CD4-positive, CD25-positive, alpha-beta regulatory T cell (primary cell): ENCODE measurements at regions not wholly inside any gene's neighbourhood (a gene's known extent, or its start where the extent isn't known, plus 50 kb on each side); places are given as distances from the start of the nearest gene placed in this dataset.
A peak's percentile ranks its signal among the peaks of the same experiment; 100 is the strongest.

Experiments used
- ATAC-seq, 2 donors: fragments of 150-1000 bp; cut with Tn5 transposase; one replicate each; pipeline ENCODE4 v1.10.0; 2021; ENCODE audit warnings: low read depth in 2 of 2, moderate number of reproducible peaks in 2 of 2, moderate library complexity in 1 of 2
- DNase-seq, 3 donors: peaks; one replicate each; pipeline versions ENCODE4 v3.0.0 to v3.0.0-alpha.2; 2012 to 2022; ENCODE audit warnings: mixed read lengths in 1 of 3
- H3K27ac ChIP-seq: one replicate; pipeline ENCODE4 v1.7.0; 2013; ENCODE audit warnings: mild to moderate bottlenecking, low read length; ENCODE audit not compliant: insufficient read depth, poor library complexity, severe bottlenecking
- H3K27me3 ChIP-seq: one replicate; pipeline ENCODE4 v1.7.0; 2013; ENCODE audit warnings: low read length; ENCODE audit not compliant: control insufficient read depth, insufficient read depth
- H3K36me3 ChIP-seq: one replicate; pipeline ENCODE4 v1.7.0; 2013; ENCODE audit warnings: mild to moderate bottlenecking, low read length, moderate library complexity; ENCODE audit not compliant: control insufficient read depth, insufficient read depth
- H3K4me1 ChIP-seq: 2 replicates; pipeline ENCODE4 v1.7.0; 2013; ENCODE audit warnings: mild to moderate bottlenecking, low read length; ENCODE audit not compliant: insufficient read depth, control insufficient read depth, poor library complexity, severe bottlenecking
- H3K4me3 ChIP-seq: one replicate; pipeline ENCODE4 v1.7.0; 2013; ENCODE audit warnings: low read depth, mild to moderate bottlenecking, low read length, moderate library complexity
- H3K9me3 ChIP-seq, 2 experiments: 1 replicate in 1 of 2; 2 replicates in 1 of 2; pipeline ENCODE4 v1.7.0; 2013; ENCODE audit warnings: low read length in 2 of 2, mild to moderate bottlenecking in 1 of 2, moderate library complexity in 1 of 2; ENCODE audit not compliant: control insufficient read depth in 2 of 2
- H3K27ac Mint-ChIP-seq, 3 donors: one replicate each; pipeline ENCODE4 v1.8.0; 2020 to 2022; ENCODE audit warnings: mild to moderate bottlenecking in 3 of 3, mixed read lengths in 3 of 3, moderate library complexity in 2 of 3
- H3K27me3 Mint-ChIP-seq: one replicate; pipeline ENCODE4 v1.8.0; 2022; ENCODE audit warnings: mild to moderate bottlenecking, mixed read lengths
- H3K36me3 Mint-ChIP-seq: one replicate; pipeline ENCODE4 v1.8.0; 2020; ENCODE audit warnings: mixed read lengths
- H3K4me1 Mint-ChIP-seq, 4 donors: one replicate each; pipeline ENCODE4 v1.8.0; 2020 to 2022; ENCODE audit warnings: mixed read lengths in 4 of 4, mild to moderate bottlenecking in 1 of 4
- H3K4me3 Mint-ChIP-seq, 4 donors: one replicate each; pipeline ENCODE4 v1.8.0; 2020 to 2022; ENCODE audit warnings: mild to moderate bottlenecking in 4 of 4, mixed read lengths in 4 of 4, moderate library complexity in 3 of 4
- H3K9me3 Mint-ChIP-seq, 7 donors: one replicate each; pipeline ENCODE4 v1.8.0; 2020 to 2022; ENCODE audit warnings: mixed read lengths in 7 of 7, mild to moderate bottlenecking in 3 of 7, moderate library complexity in 2 of 7

- no peaks in the 10 kb centered on the region for H3K36me3 ChIP-seq
- no peaks in the 10 kb centered on the region for H3K27me3 ChIP-seq
- DNase-seq, result no peak
- H3K36me3 Mint-ChIP-seq, result no peaks in the 10 kb centered on the region
- H3K9me3 Mint-ChIP-seq, result peaks cover 0 to 9% (median 4%) of the 10 kb centered on the region in 7 donors
- no peak overlapping the region for H3K4me3 Mint-ChIP-seq
- H3K27ac Mint-ChIP-seq, result no peak overlapping the region
- H3K4me3 ChIP-seq, result no peak overlapping the region
- no peaks in the 10 kb centered on the region for H3K27me3 Mint-ChIP-seq
- peaks cover 0 to 2% of the 10 kb centered on the region in 2 experiments for H3K9me3 ChIP-seq
- H3K27ac ChIP-seq, result no peak overlapping the region
- no peaks in the 10 kb centered on the region for H3K4me1 Mint-ChIP-seq
- H3K4me1 ChIP-seq, result no peaks in the 10 kb centered on the region
- ATAC-seq, result no peak
Observed at GRCh38 chr7:84686373-84686772, 491.8 kb upstream of the SEMA3A start.

- no peaks in the 10 kb centered on the region for H3K9me3 ChIP-seq
- no peaks in the 10 kb centered on the region for H3K27me3 ChIP-seq
- Mint-ChIP-seq H3K36me3 (no peaks in the 10 kb centered on the region), H3K27ac (no peak overlapping the region), H3K4me3 (no peak overlapping the region), H3K27me3 (no peaks in the 10 kb centered on the region), H3K9me3 (peaks cover 0 to 9% (median 3%) of the 10 kb centered on the region in 7 donors), H3K4me1 (no peaks in the 10 kb centered on the region)
- H3K4me3 ChIP-seq, result no peak overlapping the region
- no peak for ATAC-seq
- no peaks in the 10 kb centered on the region for H3K4me1 ChIP-seq
- H3K27ac ChIP-seq, result no peak overlapping the region
- H3K36me3 ChIP-seq, result no peaks in the 10 kb centered on the region
- no peak for DNase-seq
Observed at GRCh38 chr7:84684836-84685480, 490.4 kb upstream of the SEMA3A start.

- Mint-ChIP-seq H3K36me3 (no peaks in the 10 kb centered on the region), H3K9me3 (peaks cover 0 to 11% (median 5%) of the 10 kb centered on the region in 7 donors), H3K27me3 (no peaks in the 10 kb centered on the region), H3K4me3 (no peak overlapping the region), H3K4me1 (no peaks in the 10 kb centered on the region), H3K27ac (no peak overlapping the region)
- DNase-seq (no peak), ATAC-seq (no peak)
- H3K4me3 ChIP-seq, result no peak overlapping the region
- no peaks in the 10 kb centered on the region for H3K36me3 ChIP-seq
- H3K27me3 ChIP-seq, result no peaks in the 10 kb centered on the region
- no peak overlapping the region for H3K27ac ChIP-seq
- no peaks in the 10 kb centered on the region for H3K9me3 ChIP-seq
- no peaks in the 10 kb centered on the region for H3K4me1 ChIP-seq
Observed at GRCh38 chr7:84682543-84682942, 488.0 kb upstream of the SEMA3A start.

- H3K27me3 ChIP-seq, result no peaks in the 10 kb centered on the region
- no peak overlapping the region for H3K4me3 ChIP-seq
- no peak overlapping the region for H3K27ac ChIP-seq
- H3K27ac Mint-ChIP-seq, result no peak overlapping the region
- no peaks in the 10 kb centered on the region for H3K36me3 Mint-ChIP-seq
- H3K4me3 Mint-ChIP-seq, result no peak overlapping the region
- H3K4me1 Mint-ChIP-seq, result no peaks in the 10 kb centered on the region
- H3K9me3 ChIP-seq, result peaks cover 0 to 1% of the 10 kb centered on the region in 2 experiments
- peaks cover 0 to 17% (median 5%) of the 10 kb centered on the region in 7 donors for H3K9me3 Mint-ChIP-seq
- ATAC-seq (no peak), DNase-seq (no peak)
- no peaks in the 10 kb centered on the region for H3K36me3 ChIP-seq
- H3K4me1 ChIP-seq, result no peaks in the 10 kb centered on the region
- H3K27me3 Mint-ChIP-seq, result no peaks in the 10 kb centered on the region
Observed at GRCh38 chr7:84678841-84679240, 484.3 kb upstream of the SEMA3A start.

GRCh38 chr7:84677117-84677732 is 482.6 kb upstream of the SEMA3A start:
- no peaks in the 10 kb centered on the region for H3K4me1 Mint-ChIP-seq
- H3K36me3 ChIP-seq, result no peaks in the 10 kb centered on the region
- H3K4me1 ChIP-seq, result no peaks in the 10 kb centered on the region
- H3K4me3 Mint-ChIP-seq, result no peak overlapping the region
- no peak for ATAC-seq
- H3K27ac Mint-ChIP-seq, result no peak overlapping the region
- H3K27me3 Mint-ChIP-seq, result no peaks in the 10 kb centered on the region
- DNase-seq, result no peak
- H3K27me3 ChIP-seq, result no peaks in the 10 kb centered on the region
- H3K9me3 Mint-ChIP-seq, result peaks cover 0 to 15% (median 4%) of the 10 kb centered on the region in 7 donors
- H3K27ac ChIP-seq, result no peak overlapping the region
- no peaks in the 10 kb centered on the region for H3K36me3 Mint-ChIP-seq
- no peak overlapping the region for H3K4me3 ChIP-seq
- peaks cover 0 to 9% of the 10 kb centered on the region in 2 experiments for H3K9me3 ChIP-seq

GRCh38 chr7:84675633-84676034 is 481.0 kb upstream of the SEMA3A start:
- no peaks in the 10 kb centered on the region for H3K36me3 ChIP-seq
- Mint-ChIP-seq H3K4me1 (no peaks in the 10 kb centered on the region), H3K9me3 (peaks cover 0 to 15% (median 4%) of the 10 kb centered on the region in 7 donors), H3K36me3 (no peaks in the 10 kb centered on the region), H3K4me3 (no peak overlapping the region), H3K27me3 (no peaks in the 10 kb centered on the region), H3K27ac (no peak overlapping the region)
- H3K9me3 ChIP-seq, result peaks cover 0 to 9% of the 10 kb centered on the region in 2 experiments
- no peak overlapping the region for H3K4me3 ChIP-seq
- H3K27ac ChIP-seq, result no peak overlapping the region
- H3K27me3 ChIP-seq, result no peaks in the 10 kb centered on the region
- DNase-seq (peak in 1 of 3 donors; percentile 7), ATAC-seq (no peak)
- H3K4me1 ChIP-seq, result no peaks in the 10 kb centered on the region

- no peaks in the 10 kb centered on the region for H3K36me3 Mint-ChIP-seq
- no peaks in the 10 kb centered on the region for H3K27me3 ChIP-seq
- no peak overlapping the region for H3K4me3 Mint-ChIP-seq
- no peaks in the 10 kb centered on the region for H3K4me1 Mint-ChIP-seq
- H3K27ac ChIP-seq, result no peak overlapping the region
- ATAC-seq (no peak), DNase-seq (no peak)
- no peaks in the 10 kb centered on the region for H3K36me3 ChIP-seq
- no peaks in the 10 kb centered on the region for H3K27me3 Mint-ChIP-seq
- no peak overlapping the region for H3K4me3 ChIP-seq
- H3K9me3 Mint-ChIP-seq, result peaks cover 0 to 9% (median 4%) of the 10 kb centered on the region in 7 donors
- H3K27ac Mint-ChIP-seq, result no peak overlapping the region
- peaks cover under 1 to 9% of the 10 kb centered on the region in 2 experiments for H3K9me3 ChIP-seq
- H3K4me1 ChIP-seq, result no peaks in the 10 kb centered on the region
Observed at GRCh38 chr7:84674236-84674913, 479.8 kb upstream of the SEMA3A start.
